OCI-LY7 (cell line): ENCODE measurements at regions not wholly inside any gene's neighbourhood (a gene's known extent, or its start where the extent isn't known, plus 50 kb on each side); places are given as distances from the start of the nearest gene placed in this dataset.

ENCODE experiments used
- CTCF ChIP-seq: fragments of 200-600 bp; sonication (generic); conservative IDR thresholded peaks from 2 replicates; pipeline ENCODE4 v1.5.1; 2014; ENCODE audit warnings: mild to moderate bottlenecking, antibody characterized with exemption, low read length, moderate library complexity, mixed read lengths
- EZH2phosphoT487 ChIP-seq: fragments of 200-600 bp; sonication (generic); IDR thresholded peaks from 2 replicates; pipeline ENCODE4 v1.6.1; 2018; ENCODE audit warnings: low read depth, borderline replicate concordance, mild to moderate bottlenecking, mixed run types, antibody characterized with exemption, low read length, moderate library complexity, mixed read lengths

- no peak for TF ChIP-seq CTCF
- TF ChIP-seq EZH2phosphoT487: no peak
Measured at GRCh38 chr3:72341380-72341770, 506.9 kb downstream of the SHQ1 start.
